HG02885 (cell line): ENCODE measurements at regions not wholly inside any gene's neighbourhood (a gene's known extent, or its start where the extent isn't known, plus 50 kb on each side); places are given as distances from the start of the nearest gene placed in this dataset.
"Not testable (repeated sequence)": the region's sequence is repeated elsewhere in the genome, so short reads cannot be mapped to it uniquely, and the experiment has no call there.

Experiments used
- ATAC-seq: cut with Tn5 transposase; IDR thresholded peaks from one replicate; pipeline ENCODE4 v1.9.1; 2021; ENCODE audit warnings: mild to moderate bottlenecking; ENCODE audit not compliant: unreplicated experiment, poor library complexity

DNA sequence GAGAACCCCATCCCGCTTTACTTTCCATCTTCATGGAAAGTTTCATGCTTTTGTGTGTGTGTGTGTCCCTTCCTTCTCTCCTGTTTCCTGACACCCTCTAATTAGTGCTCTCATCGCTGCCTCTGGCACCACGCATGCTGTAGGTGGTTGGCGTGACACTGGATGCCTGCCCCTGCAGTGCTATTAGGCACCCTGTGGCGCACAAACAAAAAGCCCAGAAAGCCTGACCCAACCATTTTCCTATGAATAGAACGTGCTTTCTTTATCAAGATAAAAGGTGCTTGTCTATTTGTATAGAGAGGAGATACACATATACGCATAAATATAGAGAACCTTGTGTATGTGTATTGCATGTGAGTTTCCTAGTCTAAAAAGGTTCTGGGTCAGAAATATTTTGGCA lies 120.8 kb upstream of the CDCA7L start:
- ATAC-seq, result no peak

DNA sequence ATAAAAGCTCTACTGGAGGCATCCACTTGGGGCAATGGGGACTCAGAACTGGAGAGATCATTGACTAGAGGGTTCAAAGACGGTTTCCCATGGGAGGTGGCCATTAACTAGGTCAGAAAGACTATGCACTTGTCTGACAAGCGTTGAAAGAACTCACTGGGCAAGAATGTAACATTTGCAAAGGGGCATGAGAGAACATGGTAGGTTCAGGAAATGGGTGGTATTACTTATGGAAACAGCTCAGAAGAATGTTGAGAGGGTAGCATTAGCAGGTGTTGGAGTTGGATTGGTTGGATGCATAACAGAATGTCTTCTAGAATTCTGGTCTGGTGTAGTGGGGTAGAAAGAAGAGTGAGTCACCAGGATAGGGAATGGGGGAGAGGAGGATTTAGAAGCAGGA lies 119.1 kb upstream of the CDCA7L start:
- ATAC-seq, result no peak

DNA sequence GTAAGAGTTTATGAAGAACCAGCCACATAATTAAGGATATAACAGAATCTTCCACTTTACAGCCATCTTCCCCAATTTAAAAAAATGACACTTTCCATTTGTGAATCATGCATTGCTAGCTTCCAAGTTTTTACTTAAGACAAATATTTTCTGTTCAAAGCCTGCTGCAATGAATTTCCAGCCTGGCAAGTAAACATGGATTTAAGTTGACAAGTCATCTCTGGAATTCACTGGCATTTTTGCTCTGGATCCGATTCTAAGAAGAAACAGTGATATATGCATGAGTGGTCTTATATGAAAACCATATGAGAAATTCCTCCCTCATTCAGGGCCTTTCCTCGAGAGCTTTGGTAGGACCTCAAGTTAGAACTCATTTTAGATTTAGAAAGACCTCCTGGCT lies 116.1 kb upstream of the CDCA7L start:
- no peak for ATAC-seq

DNA sequence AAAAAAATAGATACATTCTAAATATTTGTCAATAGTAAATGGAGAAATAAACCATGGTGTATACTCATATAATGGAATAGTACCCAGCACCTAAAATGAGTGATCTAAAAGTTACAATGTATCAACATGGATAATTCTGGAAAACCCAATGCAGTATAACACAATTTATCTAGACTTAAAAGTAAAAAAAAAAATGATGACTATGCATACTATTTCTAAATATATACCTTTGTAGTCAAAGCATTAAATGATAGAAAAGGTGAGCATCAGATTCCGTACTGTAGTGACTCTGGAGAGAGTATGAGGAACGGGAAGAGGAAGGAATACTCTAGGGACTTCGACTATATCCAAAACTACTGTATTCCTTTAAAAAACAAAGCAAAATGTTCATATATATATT lies 115.2 kb upstream of the CDCA7L start:
- no peak for ATAC-seq

GRCh38 chr7:22060197-22060596 lies 114.5 kb upstream of the CDCA7L start:
- no peak for ATAC-seq

DNA sequence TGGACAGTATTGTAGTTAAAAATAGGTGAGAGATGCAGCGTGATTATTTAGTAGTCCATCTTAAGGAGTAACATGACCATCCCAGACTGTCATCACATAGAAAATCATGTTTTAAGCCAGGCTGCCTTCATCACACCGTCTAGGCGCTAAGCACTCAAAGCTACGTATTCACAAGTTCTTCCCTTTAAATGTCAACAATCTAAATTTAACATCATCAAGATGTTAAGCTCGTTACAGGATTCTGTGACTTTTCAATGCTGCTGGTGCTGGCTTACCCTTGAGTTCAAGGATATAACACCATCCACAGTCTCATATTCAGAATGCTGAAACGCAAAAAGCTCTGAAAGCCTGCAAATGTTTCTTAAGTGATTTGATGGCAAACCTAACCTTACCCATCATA lies 109.5 kb upstream of the CDCA7L start:
- no peak for ATAC-seq

DNA sequence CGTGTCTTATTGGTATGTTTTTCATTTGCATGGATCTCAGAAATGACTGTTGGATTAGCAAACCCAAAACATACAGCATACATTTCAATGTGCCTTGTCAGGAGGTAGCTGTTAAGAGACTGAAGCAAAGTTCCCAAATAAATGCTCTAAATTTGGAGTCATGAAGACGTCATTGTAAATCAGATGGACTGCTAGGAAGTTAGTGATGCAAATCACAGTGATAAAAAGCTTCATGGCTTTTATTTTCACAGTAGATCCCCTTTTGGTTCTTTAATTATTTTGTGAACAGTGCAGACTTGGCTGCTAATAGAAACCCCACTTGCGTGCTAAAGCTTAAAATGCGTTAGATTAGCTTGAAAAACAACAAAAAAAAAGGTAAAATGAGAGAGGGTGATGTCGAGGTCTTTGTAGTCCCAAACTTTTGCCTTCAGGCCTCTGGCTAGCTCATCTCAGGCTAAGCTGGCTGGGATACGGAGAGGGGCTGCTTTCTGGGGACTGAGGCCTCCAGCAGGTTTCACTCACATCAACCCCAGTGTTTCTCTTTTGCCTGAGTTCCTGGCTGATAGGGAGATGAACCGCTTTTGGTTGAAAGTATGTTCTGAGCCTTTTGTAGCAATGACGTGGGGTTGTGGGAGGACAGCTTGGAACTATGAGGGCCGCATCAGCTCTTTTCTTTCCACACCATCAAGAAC lies 107.1 kb upstream of the CDCA7L start:
- no peak for ATAC-seq

DNA sequence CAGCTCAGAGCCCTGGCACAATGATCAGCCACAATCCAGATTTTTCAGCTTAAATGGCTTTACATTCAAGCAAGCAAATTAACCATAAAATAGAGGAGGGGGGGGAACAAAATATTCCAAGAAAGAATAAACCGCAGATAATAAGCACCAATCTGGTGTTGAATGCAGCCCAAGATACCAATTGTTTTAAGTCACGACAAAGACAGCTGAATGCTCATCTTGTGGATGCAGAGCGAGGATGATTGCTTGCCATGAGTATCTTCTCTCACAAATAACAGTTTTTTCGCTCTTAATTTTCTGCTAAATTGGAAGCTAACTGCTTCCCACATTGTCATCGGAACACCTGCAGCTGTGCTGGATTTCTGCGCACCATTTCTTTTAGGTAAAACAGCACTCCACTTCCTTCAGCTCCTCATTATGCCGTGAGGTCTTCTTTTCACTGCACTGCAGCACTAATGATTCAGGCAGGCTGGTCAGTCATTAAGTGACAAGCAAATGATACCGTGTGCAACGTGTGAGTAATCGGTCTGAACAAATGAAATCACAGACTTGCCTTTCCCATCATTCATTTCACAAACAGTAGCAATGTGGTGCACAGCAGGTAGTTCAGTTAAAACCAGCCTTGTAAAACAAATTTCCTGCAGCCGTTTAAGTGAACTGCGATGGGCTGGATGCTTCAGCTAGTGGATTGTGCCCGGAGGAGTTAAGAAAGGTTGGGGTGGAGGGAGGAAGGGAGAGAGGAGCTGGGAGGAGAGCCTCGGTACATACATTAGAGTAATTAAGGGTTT lies 106.4 kb upstream of the CDCA7L start:
- ATAC-seq, result no peak

DNA sequence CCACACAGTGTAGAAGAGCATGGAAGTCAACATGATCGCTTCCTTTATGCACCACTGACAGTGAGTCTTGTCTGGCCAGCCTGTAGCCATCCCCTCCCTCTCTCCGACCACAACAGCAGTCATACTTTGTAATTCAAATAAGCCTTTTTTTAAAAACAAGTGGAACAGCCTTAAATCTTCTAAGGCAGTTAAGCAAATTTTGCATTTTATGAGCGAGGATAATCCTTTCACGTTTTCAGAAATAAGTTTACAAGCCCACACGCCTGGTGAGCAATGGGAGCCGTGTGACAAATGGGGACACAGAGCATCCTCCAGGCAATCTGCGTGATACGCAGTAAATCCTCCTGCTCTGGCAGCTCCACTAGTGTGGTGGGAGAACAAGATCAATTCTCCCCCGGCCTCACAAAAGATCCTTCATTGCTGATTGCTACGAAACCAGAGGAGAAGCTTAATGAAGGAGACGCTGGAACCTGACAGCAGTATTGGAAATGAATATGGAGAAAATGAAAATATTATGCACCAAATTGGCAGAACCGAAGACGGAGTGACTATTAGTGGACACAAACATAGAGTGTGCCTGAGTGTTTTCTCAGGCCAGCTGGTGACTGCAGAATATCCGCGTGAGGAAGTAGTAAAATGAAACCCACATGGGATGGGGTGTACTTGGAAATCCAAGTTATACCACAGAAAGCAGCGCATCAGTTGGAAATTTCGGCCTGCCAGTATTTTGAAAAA lies 104.2 kb upstream of the CDCA7L start:
- no peak for ATAC-seq

DNA sequence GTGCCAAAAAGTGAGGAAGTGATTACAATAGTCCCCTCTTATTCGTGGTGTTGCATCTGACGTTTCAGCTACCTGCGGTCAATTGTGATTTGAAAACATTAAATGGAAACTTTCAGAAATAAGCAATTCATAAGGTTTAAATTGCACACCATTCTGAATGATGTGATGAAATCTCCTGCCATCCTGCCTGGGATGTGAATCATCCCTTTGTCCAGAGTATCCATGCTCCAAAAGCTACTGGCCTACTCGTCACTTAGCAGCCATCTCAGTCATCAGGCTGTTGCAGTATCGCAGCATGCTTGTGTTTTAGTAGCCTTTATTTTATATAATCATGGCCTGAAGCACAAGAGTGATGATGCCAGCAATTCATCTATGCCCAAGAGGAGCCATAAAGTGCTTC lies 97.7 kb upstream of the CDCA7L start:
- no peak for ATAC-seq

DNA sequence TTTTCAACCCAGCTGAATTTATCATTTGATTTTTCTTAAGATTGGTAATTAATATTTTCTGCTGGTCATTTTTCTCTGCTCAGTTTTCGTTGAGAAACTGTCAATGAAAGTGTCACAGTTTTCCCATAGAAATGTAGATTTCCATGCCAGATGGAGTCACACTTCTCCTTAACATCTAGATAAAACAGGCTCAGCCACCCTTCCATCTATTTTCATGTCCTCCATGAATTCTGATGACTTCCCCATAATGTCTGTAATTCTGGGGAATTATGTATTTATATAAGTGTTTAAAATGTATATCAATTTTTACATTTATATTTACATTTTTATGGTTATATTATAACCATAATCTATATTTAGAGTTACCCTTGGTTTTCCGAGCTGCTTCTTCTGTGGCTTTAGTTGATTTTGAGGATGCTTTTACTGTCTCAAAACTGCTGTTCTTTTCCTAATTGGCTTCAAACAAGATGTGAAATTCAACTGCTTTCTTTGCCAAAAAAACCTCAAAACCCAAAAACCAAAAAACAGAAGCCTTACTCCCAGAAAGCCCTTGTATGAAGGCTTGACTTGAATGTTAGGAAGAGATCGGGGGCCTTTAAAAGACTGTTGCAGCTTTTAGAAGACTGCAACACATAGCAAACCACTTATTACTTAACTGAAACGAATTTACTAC lies 95.4 kb upstream of the CDCA7L start:
- no peak for ATAC-seq

DNA sequence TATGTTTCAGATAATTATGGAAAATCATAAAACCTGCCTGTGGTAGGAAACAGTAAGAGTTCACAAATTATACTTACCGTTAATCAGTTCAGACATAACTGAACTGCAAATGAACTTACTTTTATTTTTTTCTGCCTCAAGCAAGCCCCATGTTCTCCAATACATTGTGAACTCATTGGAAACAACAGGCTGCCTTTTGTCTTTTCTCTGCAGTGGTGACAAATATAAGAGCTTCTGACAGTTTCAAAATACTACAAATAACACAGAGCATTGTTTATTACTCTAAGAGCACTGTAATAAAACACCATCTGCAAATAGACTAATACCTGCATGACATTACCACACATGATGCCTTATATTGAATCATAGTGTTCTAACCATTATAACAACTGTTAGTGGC lies 94.0 kb upstream of the CDCA7L start:
- ATAC-seq, result no peak

DNA sequence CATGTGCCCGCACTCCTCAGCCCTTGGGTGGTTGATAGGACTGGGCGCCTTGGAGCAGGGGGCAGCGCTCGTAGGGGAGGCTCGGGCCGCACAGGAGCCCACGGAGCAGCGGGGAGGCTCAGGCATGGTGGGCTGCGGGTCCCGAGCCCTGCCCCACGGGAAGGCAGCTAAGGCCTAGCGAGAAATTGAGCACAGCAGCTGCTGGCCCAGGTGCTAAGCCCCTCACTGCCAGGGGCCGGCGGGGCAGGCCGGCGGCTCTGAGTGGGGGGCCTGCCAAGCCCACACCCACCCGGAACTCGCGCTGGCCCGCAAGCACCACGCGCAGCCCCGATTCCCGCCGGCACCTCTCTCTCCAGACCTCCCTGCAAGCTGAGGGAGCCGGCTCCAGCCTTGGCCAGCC lies 86.7 kb upstream of the CDCA7L start:
- not testable (repeated sequence) for ATAC-seq

DNA sequence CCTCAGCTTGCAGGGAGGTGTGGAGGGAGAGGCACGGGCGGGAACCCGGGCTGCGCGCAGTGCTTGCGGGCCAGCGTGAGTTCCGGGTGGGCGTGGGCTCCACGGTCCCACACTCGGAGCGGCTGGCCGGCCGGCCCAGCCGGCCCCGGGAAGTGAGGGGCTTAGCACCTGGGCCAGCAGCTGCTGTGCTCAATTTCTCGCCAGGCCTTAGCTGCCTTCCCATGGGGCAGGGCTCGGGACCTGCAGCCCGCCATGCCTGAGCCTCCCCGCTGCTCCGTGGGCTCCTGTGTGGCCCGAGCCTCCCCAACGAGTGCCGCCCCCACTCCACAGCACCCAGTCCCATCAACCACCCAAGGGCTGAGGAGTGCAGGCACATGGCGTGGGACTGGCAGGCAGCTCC lies 83.0 kb upstream of the CDCA7L start:
- ATAC-seq, result not testable (repeated sequence)

- ATAC-seq, result no peak
Observed at GRCh38 chr7:22027475-22027874, 81.8 kb upstream of the CDCA7L start.

GRCh38 chr7:22025983-22026382 lies 80.3 kb upstream of the CDCA7L start:
- no peak for ATAC-seq

GRCh38 chr7:22025075-22025474 lies 79.4 kb upstream of the CDCA7L start:
- no peak for ATAC-seq

DNA sequence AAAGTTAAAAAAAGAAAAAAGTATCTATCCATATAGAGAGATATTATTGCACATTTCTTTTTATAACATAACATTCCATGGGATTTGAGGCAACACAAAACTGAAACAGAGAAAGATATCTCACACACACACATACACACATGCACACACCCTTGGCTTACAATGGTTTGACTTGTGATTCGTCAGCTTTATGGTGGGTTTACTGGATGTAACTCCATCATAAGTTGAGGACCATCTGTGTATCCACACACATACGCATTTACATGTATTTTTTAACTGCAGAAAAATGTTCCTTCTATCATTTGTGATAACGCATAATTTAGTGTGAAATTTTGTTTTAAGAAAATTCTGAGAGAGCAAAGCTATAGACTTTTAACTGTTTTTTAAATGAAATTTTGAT lies 74.2 kb upstream of the CDCA7L start:
- no peak for ATAC-seq

- no peak for ATAC-seq
Observed at GRCh38 chr7:22016507-22016906, 70.8 kb upstream of the CDCA7L start.

DNA sequence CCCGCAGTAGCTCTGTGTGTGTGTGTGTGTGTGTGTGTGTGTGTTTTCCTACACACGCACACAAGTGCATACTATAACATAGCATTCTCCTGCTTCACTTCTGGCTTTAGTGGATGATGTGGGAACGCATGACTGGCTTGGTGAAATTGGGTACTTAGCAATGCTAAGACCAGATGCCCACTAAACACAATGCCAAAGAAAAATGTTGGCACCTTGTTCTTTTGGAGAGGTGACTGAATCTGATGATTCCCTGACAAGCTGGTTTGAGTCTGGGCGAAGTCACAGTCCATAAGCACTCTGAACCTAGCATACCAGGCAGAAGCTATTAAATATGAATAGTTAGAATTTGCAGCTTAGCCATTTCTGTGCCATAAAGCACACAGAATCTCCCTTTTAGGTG lies 68.0 kb upstream of the CDCA7L start:
- ATAC-seq, result no peak

GRCh38 chr7:22008683-22009082 lies 63.0 kb upstream of the CDCA7L start:
- ATAC-seq, result no peak
